ENCODE measurements at regions not wholly inside any gene's neighbourhood (a gene's known extent, or its start where the extent isn't known, plus 50 kb on each side); places are given as distances from the start of the nearest gene placed in this dataset.

GRCh38 chr4:111605111-111605510 lies 540.1 kb upstream of the FAM241A start:
- TF ChIP-seq CTCF (IDR thresholded peaks at IDR 0.05; ENCODE audit: poor library complexity) (no peak), EZH2 (IDR thresholded peaks at IDR 0.05; ENCODE audit: borderline replicate concordance) (no peak)
